HG02870 (cell line): ENCODE measurements at regions not wholly inside any gene's neighbourhood (a gene's known extent, or its start where the extent isn't known, plus 50 kb on each side); places are given as distances from the start of the nearest gene placed in this dataset.
"Not testable (repeated sequence)": the region's sequence is repeated elsewhere in the genome, so short reads cannot be mapped to it uniquely, and the experiment has no call there.

Source experiments
- ATAC-seq: cut with Tn5 transposase; IDR thresholded peaks from one replicate; pipeline ENCODE4 v1.9.1; 2021; ENCODE audit warnings: mild to moderate bottlenecking, moderate library complexity; ENCODE audit not compliant: unreplicated experiment

DNA sequence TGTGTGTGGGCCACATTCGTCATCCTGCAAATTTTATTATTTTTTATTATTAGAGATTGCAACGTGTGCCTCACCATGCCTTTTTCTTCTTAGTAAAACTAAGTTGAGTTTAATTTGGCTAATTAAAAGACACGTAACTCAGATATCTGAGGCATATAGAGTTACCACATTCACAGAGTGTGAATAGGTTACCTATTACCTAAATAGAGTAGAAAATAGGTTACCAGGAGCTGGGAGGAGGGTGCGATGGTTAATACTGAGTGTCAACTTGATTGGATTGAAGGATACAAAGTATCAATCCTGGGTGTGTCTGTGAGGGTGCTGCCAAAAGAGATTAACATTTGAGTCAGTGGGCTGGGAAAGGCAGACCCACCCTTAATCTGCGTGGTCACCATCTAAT is 116.3 kb upstream of the CARD11 start:
- ATAC-seq = not testable (repeated sequence)

DNA sequence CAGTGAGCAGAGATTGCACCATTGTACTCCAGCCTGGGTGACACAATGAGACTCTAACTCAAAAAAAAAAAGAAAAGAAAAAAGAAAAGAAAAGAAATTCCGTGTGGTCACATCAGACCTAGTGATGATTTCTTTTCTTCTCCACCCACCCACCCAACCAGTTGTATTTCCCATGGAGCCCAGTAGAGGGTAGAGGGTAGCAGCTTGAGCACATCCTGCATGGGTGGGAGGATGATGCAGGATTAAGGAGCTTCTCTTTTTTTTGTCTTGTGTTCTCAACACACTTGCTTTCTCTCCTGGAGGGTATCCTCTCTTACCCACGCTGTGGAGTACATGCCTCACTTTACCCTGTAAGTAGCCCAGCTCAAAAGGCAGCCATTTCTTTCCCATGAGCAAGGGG is 118.6 kb upstream of the CARD11 start:
- ATAC-seq = no peak

DNA sequence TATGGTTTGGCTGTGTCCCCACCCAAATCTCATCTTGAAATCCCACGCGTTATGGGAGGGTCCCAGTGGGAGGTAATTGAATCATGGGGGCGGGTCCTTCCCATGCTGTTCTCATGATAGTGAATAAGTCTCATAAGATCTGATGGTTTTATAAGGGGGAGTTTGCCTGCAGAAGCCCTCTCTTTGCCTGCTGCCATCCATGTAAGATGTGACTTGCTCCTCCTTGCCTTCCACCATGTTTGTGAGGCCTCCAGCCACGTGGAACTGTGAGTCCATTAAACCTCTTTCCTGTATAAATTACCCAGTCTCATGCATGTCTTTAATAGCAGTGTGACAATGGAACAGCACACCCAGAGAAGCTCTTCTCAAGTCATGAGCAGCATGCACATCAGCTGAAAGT is 119.1 kb upstream of the CARD11 start:
- not testable (repeated sequence) for ATAC-seq

DNA sequence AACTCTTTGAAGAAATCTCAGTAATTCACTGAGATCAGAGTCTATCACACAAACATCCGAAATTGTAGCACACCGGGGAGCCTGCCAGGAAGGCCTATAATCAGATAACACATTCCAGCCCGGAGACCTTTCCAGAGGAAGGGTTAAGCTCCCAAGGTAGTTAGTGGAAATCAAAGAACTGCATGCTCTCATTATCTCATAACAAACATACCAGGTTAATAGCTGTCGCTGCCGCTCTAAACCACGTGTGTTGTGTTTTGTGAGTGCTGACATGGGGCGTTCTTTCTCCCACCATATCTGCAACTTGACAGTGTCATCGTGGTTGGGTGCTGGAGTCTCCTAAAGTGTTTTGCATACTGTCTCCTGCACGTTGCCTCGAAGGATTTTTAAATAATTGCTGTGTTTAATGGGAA is 120.7 kb upstream of the CARD11 start:
- ATAC-seq = no peak

DNA sequence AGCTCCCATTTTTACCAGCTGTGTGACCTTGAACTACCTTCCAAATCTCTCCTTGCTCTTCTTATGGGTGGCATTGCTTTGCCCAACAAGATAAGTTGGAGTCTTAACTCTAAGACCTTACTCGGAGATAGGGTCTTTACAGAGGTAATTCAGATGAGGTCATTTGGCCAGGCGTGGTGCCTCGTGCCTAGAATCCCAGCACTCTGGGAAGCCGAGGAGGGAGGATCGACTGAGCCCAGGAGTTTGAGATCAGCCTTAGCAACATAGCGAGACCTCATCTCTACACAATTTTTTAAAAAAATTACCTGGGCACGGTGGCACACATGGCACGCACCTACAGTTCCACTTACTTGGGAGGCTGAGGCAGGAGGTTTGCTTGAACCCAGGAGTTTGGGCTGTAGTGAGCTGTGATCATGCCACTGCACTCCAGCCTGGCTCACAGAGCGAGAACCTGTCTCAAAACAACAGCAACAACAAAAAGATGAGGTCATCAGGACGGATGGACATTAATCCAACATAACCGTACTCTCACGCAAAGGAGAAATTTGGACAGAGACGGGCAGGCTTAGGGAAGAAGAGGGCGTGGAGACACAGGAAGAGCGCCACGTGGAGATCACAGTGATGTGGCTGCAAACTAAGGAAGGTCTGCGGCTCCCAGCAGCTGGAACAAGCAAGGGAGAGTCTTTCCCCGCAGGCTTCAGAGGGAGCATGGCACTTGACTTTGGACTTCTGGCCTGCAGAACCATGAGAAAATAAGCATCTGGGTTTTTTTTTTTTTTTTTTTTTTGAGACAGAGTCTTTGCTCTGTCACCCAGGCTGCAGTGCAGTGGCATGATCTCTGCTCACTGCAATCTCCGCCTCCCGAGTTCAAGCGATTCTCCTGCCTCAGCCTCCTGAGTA is 122.3 kb upstream of the CARD11 start:
- no peak for ATAC-seq

DNA sequence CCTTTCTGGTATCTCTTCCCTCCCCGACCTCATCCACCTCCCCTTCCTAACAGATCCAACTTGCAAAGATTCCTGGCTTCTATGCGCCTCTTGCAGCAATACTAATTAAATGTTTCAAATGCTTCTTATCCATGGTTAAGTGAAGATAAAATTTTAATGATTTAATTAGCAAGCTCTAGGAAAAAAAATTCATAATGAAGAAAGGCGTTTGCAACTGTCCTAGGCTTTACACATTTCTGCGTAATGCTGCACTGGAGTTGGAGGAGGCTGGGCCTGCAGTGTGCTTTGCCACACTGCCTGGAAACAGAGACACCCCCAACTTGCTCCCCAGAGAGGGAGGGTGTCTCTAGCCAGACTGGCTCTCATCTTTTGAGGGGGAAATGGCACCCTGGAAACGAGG is 123.9 kb upstream of the CARD11 start:
- ATAC-seq = no peak

DNA sequence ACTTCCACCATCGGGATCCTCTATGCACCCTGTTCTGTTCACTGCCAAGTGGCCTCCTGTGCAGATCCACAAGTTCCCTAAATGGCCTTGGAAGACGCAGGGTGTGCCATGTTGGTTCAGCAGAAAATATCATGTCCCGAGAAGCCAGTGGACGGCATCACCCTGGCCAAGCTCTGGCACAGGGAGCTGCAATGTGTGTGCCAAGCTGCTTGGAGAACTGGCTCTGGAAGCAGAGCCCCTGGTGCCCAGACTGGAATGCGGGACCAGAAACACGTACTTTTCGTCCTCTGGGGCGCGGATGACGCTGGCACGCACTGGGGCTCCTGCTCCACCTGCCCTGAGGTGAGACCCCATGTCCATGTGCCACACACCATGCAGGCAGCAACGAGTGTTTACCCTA is 124.7 kb upstream of the CARD11 start:
- ATAC-seq = no peak

DNA sequence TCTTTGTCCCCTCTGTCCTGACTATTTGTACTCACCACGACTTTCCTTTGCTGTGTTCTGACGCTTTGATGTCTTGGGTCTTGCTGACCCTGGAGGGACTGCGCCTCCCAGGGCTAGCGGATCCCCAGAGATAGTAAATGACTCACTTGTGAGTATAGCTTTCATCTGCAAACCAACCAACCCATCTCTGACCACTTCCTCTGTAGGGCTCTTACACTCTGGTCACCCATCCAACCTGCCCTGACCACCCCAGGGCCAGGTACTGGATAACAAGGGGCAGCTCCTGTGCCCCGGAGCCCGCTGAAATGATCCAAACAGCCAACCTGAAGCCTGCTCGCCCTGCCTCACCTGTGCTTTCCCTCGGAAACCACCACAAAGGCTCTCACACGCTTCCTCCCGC is 125.2 kb upstream of the CARD11 start:
- no peak for ATAC-seq

DNA sequence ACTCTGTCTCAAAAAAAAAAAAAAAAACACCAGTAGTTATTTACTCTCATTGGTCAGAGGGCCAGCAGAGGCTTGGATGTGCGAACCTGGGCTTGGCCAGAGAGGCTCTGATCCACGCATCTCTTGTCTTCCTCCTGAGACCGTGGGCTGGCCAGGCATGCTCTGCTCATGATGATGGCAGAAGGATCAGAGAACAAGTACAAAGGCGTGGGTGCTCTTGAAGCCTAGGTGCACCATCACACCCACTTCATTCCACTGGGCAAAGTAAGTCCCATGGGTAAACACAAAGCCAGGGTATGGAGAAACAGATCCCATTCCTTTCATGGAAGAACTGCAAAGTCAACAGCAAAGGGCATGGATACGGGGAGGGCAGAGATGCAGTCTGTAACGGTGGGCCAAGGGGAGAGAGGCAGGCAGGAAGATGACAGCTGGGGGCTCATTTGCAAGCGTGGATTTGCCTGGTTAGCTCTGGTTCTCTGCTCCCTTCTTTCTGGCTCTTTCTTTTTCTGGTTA is 128.2 kb upstream of the SDK1 start:
- ATAC-seq = no peak

DNA sequence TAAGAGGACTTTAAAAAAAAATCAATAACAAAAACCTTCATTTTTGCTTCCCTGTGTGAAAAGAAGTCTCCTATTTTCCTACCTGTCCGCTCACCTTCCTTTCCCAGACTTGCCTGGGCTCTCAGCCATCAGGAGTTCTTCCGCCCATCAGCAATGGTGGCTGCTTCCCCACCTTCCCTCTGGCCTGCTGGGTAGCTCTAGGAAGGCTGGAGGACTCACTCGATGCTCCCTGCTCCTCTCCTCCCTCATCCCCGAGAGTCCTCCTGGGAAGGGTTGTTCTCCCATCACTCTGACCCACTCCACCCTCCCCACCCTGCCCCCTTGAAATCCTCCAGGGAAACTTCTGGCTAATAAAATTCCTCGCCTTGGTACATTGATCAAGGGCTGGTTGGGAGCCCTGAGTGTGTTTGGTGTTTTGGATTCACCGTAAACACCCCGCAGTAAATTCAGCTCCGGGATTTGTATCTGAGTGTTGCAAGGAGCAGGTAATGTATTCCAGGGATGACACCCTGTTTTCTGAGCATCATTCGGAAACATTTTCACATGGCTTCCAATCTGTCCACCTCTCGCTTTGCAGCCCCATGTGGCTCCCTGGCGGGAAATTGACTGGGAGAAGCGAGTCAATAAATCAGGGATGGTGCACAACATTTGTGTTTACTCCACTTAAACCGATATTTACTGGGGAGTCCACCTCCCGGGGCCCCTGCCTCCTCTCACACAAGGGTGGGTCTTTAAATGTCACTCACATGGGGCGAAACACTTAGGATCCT is 126.4 kb upstream of the SDK1 start:
- ATAC-seq = no peak

DNA sequence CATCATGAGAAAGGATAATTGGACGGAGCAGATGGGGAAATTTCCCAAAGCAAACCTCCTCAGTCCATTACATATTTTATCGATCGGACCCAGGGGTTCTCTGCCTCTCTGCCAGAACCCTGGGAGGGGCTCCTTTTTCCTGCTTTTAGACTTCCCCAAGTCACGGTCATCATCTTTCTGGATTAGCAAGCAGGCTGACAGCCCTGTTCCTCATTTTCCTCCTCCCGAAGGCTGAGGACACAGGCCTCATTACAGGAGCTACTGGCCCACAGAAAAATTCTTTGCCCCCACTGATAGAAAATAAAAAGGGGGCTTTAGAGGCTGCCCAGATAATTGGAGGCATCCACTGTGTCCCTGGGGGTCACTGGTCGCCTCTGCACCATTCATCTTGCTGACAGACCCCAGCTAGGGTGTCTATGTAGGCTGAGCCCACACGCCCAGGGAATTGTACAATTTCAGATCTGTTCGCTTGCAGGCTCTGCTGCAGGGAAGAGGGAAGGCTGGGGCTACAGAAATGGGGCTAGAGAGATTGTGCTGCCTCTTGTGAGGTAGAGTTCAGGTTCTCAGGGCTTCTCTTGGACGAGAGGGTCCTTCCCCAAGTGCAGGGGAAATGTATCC is 125.7 kb upstream of the SDK1 start:
- ATAC-seq = no peak

DNA sequence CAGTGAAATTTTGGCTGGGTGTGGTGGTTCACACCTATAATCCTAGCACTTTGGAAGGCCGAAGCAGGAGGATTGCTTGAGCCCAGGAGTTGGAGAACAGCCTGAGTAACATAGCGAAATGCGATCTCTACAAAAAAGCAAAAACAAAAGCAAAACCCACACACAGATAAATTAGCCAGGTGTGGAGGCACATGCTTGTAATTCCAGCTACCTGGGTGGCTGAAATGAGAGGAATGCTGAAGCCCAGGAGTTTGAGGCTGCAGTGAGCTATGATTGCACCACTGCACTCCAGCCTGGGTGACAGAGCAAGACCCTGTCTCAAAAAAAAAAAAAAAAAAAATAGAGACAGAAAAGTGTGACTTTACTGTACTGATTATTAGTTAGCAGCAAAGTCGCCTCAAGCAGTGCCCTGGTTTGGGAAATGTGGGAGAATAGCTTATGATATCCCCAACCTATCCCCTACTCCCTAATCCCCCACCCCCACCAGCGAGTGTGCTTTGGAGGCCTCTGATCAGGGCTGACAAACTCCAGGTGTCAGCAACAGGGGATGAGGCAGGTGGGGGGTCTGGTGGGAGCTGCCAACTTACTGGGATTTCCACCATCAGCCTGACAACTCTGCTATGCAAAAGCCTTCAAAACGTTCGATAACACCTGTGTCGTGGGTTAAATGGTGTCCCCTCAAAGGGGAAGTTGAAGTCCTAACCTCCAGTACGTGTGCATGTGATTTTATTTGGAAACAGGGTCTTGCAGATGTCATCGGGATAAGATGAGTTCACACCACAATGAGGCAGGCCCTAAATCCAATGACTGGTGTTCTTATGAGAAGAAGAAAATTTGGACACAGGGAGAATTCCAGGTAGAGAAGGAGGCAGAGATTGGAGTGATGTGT is 124.7 kb upstream of the SDK1 start:
- ATAC-seq = no peak

DNA sequence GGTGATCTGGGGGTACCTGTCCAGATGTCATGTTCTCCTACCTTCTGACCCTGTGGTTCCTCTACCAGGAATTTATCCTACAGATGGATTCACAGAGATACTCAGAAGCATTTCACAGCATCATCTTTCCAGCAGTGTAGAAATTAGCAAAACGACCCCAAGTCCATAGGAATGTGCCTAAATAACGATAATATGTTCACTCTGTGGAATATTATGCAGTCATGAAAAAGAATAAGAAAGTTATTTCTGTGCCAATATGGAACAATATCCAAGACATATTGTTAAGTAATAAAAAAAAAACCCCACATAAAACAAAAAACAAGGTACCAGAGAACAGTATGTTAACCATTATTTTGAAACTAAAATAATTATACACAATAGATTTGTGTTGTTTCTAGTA is 123.8 kb upstream of the SDK1 start:
- no peak for ATAC-seq

DNA sequence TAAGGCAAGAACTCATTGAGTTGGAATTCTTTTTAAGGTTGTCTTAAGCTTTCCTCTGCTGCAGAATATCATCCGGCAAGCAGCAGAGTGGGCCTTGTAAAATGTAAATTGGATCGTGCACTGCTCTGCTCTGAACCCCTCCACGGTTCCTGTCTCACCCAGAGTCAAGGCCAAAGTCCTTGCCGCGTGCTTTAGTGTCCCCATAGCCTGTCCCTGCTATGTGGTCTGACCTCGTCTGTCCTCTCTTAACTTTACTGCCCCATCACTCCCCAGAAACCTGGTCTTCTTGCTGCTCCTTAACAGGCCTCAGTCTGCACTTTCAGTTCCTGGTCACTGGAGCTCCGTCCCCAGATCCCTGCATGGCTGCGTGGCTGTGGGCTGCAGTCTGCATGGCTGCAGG is 121.6 kb upstream of the SDK1 start:
- ATAC-seq = no peak

DNA sequence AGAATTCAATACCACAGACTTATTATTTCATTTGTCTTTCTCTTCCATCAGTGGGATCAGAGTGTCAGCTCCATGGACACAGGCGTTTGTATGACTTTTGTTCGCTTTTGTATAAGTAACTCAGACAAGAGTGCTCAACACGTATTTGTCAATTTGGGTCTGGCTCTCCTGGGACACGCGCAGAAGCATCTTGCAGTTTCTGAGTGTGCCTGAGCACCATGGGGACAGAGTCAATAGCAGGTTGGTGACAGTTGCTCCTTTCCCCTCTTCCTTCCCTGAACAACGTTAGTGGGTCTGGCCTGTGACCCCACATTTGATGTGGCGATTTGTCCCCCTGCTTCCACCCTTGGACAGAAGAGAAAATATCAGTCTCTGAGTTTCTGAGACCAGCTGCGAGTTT is 120.4 kb upstream of the SDK1 start:
- ATAC-seq = no peak

DNA sequence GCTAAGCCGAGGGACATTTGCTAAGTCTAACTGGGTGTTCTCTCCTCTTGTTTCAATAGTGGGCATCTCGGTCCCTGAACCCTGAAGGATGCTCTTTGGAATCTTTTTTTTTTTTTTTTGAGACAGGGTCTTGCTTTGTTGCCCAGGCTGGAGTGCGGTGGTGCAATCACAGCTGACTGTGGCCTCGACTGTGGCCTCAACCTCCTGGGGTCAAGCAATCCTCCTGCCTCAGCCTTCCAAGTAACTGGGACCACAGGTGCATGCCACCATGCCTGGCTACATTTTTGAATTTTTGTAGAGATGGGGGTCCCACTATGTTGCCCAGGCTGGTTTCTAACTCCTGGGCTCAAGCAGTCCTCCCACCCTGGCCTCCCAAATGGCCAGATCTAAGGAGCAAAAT is 119.0 kb upstream of the SDK1 start:
- not testable (repeated sequence) for ATAC-seq

DNA sequence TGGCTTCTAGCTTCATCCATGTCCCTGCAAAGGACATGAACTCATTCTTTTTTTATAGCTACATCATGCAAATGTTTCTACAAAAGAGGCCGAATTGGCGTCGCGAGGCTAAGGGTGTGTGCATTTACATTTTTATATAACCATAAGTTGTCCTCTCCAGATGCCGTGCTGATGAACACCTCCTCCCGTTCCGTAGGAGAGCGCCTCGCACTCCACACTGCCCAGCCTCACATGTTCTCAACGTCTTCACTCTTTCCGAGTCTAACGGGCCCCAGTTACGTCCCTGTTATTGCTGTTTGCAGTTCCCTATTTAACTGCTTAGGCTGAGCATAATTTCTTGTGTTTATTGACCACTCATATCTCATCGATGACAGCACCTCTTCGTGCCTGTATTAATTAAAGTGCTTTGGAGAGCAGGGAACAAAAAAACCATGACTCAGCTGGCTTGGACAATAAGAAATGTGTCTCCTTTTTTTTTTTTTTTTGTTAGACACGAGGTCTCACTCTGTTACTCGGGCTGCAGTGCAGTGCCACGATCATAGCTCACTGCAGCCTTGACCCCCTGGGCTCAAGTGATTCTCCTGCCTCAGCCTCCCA is 113.5 kb upstream of the SDK1 start:
- no peak for ATAC-seq

DNA sequence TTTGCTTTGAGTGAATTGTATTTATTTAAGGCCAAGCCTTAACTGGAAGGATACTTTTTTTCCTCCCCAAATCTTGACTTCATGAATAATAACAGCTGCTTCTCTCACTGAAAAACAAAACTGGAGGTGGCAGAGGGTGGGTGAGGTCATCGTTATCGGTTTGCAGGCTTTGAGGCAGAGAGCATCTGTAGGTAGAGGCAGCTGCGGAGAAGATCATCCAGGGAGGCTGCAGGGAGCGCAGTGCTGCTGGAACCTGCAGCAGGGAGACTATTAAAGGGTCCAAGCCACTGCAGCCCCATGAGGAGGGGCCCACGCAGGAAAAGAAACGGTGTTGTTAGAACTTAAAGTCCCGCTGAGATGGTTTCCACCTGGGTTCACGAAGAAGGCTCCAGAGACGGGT is 112.1 kb upstream of the SDK1 start:
- ATAC-seq = no peak

DNA sequence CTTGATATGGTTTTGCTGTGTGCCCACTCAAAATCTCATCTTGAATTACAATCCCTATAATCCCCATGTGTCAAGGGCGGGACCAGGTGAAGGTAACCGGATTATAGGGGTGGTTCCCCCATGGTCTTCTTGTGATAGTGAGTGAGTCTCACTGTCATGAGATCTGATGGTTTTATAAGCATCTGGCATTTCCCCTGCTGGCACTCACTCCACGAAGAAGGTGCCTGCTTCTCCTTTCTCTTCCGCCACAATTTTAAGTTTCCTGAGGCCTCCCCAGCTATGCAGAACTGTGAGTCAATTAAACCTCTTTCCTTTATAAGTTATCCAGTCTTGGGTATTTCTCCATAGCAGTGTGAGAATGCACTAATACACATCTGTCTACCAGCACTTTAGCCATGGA is 109.5 kb upstream of the SDK1 start:
- no peak for ATAC-seq

DNA sequence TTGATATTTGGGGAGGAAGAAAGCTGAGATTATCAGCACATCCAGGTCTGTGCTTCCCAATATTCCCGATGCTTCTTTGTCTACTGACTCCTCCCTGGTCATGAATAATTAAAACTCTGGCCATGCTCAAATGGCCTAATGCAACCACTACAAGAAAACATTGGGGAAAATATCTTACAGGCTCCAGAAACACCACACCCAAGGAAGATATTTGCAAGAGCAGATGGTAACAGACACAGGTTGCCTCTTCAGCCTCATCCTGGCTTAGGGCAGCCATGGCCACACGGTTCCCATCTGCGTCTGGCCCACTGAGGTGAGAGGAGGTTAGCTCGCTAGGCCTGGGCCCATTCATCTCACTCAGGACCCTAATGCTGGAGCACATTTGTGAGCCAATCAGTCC is 108.4 kb upstream of the SDK1 start:
- ATAC-seq = no peak
